ENCODE measurements at regions not wholly inside any gene's neighbourhood (a gene's known extent, or its start where the extent isn't known, plus 50 kb on each side); places are given as distances from the start of the nearest gene placed in this dataset.

- TF ChIP-seq ATF3 (IDR thresholded peaks at IDR 0.05) (no peak), POLR2AphosphoS5 (IDR thresholded peaks at IDR 0.05; ENCODE audit: low read depth, low read length) (no peak), MAX (IDR thresholded peaks at IDR 0.05) (no peak), EGR1 (IDR thresholded peaks at IDR 0.05; ENCODE audit: low read depth) (no peak), JUND (IDR thresholded peaks at IDR 0.05) (no peak)
Observed at GRCh38 chr1:194731025-194731424, 1544.6 kb upstream of the B3GALT2 start (continued).

- Histone ChIP-seq H4K20me1 (ENCODE audit: insufficient read depth) (no peaks in the 10 kb centered on the region), H3K9me2 (ENCODE audit: insufficient read depth) (no peaks in the 10 kb centered on the region), H3K27ac (ENCODE audit: low read depth, low read length) (no peak overlapping the region), H3K4me3 (replicated peaks in 1 of 2; ENCODE audit: low read depth in 1 of 2, low read length in 2 of 2) (no peak overlapping the region), H3K4me1 (ENCODE audit: control insufficient read depth in 1 of 2, insufficient read depth in 2 of 2, low read length in 2 of 2) (no peaks in the 10 kb centered on the region), H3K9ac (ENCODE audit: low read length) (no peak overlapping the region), H3K27me3 (ENCODE audit: insufficient read depth, low read length) (no peaks in the 10 kb centered on the region), H3K4me2 (ENCODE audit: low read length) (no peak overlapping the region), H2AFZ (ENCODE audit: low read depth, low read length, poor library complexity, severe bottlenecking) (no peak overlapping the region), H3K9me3 (ENCODE audit: control insufficient read depth in 1 of 2, insufficient read depth in 1 of 2, low read depth in 1 of 2, low read length in 2 of 2) (no peaks in the 10 kb centered on the region), H3K79me2 (ENCODE audit: insufficient read depth, low read length) (no peaks in the 10 kb centered on the region), H3K36me3 (ENCODE audit: control insufficient read depth in 1 of 2, insufficient read depth in 2 of 2, low read length in 2 of 2) (no peaks in the 10 kb centered on the region)
- CTCF ChIA-PET: no interaction called here
- intact Hi-C loops (cut with micrococcal nuclease): no loop called here
- no peak for ATAC-seq
- TF ChIP-seq FOSL1 (IDR thresholded peaks at IDR 0.05; ENCODE audit: low read depth): no peak
- TF ChIP-seq MAX (IDR thresholded peaks at IDR 0.05): no peak
- no peak for TF ChIP-seq CEBPB (IDR thresholded peaks at IDR 0.05; ENCODE audit: low read depth)
- no peak for TF ChIP-seq EZH2phosphoT487 (IDR thresholded peaks at IDR 0.05; ENCODE audit: borderline replicate concordance)
- TF ChIP-seq ZBTB33 (IDR thresholded peaks at IDR 0.05; ENCODE audit: extremely low read depth, insufficient replicate concordance, low read length): no peak
- no peak for TF ChIP-seq TCF7L2 (IDR thresholded peaks at IDR 0.05; ENCODE audit: borderline replicate concordance, extremely low read depth, insufficient read depth, insufficient read length)
- RAD21 ChIA-PET (ENCODE audit: low non-redundant PET in 1 of 2, low total read pairs in 2 of 2, uncharacterized antibody in 2 of 2, unreplicated experiment in 2 of 2): no interaction called here
- POLR2A ChIA-PET: no interaction called here
- DNase-seq (ENCODE audit: low read depth, low spot score): no peak
- no TSS peak for BruUV-seq (replicated peaks)
Observed at GRCh38 chr1:194730304-194730703, 1543.9 kb upstream of the B3GALT2 start.

Measured in HCT116 (cell line).